GM19240 (cell line): ENCODE measurements at regions not wholly inside any gene's neighbourhood (a gene's known extent, or its start where the extent isn't known, plus 50 kb on each side); places are given as distances from the start of the nearest gene placed in this dataset.

Experiments
- DNase-seq: peaks from one replicate; pipeline ENCODE4 v3.0.0; 2011; ENCODE audit warnings: low spot score; ENCODE audit not compliant: insufficient read length

DNA sequence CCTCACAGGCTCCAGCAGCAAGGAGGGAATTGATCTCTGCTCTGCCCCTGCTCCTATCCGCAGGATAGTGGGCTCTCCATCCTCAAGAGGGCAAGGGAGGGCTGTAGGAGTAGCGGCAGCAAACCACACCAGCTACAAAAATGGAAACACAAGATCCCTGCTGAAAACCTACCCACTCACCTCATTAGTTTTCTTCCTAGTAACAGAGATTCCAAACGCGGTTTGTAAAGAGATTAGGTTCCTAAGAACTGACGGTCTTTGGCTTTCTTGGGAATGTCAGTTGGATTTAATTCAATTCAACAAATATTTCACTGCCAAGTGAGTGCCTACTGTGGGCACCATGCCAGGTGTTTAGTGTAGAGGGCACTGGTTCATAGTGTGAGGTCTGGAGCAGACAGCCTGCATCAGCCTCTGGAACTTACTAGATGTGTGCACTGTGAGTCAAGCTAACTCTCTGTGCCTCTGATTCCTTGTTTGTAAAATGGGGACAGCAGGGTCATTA, 84.7 kb downstream of the MRPL46 start:
- DNase-seq: no peak

DNA sequence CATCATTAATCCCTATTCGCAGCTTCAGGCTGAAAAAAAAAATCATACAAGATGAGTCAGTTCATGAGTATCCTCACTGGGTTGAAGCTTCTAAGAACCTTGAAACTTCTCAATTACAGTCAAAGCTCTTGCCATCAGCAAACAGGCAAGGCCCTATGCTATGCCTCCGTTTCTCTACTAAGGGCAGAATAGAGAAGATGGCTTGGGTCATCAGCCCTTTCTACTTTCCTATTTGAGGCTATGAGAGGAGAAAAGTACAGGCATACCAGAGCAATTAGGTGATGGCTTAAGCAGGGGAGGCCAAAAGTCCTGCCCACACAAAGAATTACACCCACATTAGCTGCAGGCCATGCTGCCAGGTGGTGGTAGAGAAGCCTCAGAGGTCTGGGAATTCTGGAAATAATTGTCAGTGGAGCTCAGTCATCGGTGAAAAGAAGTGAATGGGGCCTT, 89.0 kb downstream of the MRPL46 start:
- no peak for DNase-seq

DNA sequence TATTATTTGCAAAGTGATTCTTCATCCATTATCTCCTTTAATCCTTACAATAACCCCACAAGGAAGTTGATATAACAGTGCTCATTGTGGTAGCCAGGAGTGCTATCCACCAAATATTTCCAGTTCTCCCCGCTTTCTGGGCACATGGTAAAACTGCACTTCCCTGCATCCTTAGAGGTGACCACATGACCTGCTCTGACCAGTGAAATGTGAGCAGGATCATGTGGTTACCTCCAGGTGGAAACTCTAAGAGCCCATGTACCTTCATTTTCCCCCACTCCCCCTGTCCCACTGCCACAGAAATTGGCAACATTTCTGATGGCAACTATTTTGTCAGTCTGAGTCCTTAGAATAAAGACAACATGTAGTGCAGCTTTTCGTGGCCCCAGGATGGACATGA, 89.7 kb downstream of the MRPL46 start:
- DNase-seq: no peak

DNA sequence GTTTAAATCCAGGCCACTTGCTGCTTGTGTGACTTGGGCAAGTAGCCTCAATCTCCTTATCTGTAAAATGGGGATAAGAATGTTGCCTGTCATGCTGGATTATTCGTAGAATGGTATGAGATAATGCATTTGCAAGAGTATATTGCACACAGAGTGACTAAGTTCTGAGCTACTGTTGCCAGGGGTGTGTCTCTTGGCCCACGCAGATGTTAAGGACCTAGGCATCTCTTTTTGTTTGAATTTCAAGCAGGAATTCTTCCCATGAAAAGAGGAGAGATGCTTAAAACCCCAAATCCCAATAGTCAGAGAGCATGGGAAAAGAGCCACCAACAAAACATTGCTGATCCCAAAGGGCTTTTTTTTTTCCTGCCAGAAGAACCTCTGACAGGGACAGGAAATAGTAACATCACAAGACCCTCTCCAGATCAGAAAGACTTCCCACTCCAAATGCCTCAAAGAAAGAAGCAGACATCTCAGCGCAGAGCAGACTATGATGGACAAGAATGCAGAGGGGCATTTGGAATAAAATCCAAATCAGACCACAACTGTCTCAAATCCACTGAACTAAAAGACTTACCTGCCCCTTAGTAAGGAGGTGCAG, 90.5 kb downstream of the MRPL46 start:
- no peak for DNase-seq

DNA sequence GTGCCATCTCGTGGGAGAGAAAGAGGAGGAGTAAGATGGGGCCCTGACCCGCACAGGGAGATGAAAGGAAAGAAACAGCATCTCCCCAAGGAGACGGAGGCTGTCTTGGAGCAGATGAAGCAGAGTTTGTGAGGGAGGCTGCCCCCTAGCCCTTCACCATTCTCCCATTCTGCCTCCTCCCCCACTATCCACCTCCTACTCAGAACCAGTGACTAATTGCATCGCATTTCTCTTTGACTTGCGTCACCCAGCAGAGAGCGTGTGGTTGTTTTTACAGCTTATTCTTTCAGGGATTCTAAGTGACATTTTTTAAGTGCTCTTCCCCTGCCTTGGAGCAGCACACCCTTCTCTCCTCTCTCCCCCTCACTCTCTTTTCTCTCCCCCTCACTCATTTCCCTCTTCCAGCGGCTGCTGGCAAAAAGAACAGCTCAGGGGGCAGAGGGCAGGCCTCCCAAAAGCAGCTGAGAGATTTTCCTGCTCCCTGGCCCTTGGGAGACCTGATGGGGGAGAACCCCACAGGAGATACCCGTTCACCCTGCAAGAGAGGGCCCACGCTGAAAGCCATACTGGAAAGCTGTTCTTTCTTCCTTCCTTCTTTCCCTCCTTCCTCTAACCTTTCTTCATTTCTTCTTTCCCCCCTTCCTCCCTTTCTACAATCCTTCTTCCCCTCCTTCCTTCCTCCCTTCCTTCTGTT, 91.8 kb downstream of the MRPL46 start:
- no peak for DNase-seq

DNA sequence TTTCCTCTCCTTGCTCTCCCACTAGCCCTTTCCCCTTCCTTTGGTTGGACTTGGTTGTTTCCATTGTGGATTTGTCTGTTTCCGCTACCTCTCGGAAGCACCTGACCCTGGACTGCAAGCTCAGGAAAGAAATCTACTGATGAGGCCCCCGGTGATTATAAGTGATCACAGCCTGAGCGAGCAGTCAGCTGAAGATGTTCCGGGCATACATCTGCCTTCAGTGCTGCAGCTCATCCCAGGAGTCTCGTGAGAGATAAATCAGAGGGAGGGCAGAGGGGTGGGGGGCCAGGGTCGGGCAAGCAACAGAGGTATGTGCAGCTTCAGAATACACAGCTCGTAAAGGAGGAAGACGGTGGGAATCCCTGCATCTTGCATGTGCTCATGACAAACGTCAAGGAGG, 102.1 kb downstream of the MRPL46 start:
- DNase-seq: no peak

DNA sequence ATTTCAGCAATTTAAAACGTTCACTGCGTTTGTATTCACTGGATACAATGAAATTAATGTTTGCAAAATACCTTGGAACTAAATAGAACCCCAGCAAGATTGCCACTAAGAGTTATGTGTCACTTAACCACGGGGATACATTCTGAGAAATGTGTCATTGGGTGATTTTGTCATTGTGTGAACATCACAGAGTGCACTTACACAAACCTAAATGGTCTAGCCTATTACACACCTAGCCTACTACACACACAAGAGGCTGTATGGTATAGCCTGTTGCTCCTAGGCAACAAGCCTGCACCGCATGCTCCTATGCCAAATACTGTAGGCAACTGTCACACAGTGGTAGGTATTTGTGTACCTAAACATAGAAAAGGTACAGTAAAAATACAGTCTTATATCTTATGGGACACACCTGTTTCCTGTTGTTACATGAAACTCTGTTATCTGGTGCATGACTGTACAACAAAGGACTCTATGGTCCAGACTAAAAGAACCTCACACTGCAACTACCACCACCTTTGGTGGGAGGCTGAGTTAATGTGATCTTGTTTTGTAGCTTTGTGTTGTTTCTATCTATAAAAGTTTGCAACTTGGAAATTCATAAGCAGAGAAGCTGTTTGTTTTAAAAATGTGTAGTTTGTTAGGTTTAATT, 92.2 kb upstream of the NTRK3 start:
- no peak for DNase-seq

DNA sequence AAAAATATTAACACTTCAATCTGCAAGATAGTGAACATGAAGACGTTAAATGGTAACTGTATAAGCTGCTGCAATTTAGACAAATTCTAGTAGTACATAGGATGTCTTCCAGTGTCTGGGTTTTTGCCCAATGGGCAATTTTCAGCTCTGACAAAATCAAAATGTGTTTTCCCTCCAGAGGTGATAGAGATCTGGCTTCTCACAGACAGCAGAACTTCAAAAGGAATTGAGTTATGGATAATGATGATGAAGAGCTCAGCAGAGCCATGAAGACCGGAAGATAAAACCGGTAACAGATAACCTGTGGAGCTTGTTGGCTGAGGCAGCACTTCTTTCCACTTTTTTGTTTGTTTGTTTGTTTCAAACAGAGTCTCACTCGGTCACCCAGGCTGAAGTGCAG, 89.4 kb upstream of the NTRK3 start:
- DNase-seq: no peak

DNA sequence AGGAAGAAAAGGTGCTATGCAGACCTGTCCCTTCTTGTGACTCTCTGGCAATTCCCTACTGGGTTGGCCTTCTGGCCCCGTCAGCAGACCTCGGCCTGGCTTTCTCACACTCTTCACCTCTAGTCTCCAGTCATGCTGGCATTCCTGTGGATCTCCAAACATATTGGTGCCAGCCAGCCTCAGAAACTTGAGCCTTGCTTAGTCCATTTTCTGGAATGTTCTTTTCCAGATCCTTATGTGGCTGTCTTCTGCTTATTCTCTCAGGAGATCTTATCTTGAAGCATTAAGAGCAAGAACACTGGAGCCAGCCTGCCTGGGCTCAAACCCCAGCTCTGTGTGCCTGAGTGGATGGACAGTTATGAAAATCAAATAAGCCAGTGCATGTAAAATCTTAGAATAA, 88.2 kb upstream of the NTRK3 start:
- no peak for DNase-seq

DNA sequence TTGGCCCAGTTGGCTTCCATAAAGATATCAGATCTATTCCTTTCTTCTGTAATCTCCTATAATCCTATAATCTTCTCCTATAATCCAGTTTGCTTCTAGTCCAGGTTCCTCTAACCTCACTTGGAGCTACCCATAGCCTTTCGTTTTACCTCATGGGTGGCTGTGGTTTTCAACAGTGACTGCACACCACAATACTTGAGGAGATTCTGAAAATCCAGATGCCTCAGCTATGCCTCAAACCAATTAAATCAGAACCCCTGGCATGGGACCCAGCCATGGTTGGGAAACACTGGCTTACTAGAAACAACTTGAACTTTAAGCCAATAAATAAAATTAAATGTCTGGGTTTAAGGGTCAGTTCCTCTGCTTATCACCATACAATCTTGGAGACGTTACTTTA, 86.1 kb upstream of the NTRK3 start:
- DNase-seq: no peak

DNA sequence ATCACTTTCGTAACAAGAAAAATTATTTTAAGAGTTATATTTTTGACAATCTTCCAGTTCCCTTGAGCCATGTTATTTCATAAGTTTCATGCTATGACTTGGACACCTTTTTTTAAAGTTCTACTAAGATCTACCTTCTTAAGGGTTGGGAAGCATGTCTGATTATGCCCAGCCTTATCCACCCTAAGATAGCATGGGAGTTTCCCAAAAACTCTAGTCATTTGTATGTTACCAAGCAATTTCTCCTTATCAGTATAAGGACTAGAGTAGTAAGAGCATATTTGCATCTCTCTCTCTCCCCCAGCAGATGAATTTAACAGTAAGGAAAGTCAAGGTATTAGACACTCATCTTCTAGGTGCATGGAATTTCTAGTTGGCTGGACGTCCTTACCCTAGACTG, 85.1 kb upstream of the NTRK3 start:
- no peak for DNase-seq

DNA sequence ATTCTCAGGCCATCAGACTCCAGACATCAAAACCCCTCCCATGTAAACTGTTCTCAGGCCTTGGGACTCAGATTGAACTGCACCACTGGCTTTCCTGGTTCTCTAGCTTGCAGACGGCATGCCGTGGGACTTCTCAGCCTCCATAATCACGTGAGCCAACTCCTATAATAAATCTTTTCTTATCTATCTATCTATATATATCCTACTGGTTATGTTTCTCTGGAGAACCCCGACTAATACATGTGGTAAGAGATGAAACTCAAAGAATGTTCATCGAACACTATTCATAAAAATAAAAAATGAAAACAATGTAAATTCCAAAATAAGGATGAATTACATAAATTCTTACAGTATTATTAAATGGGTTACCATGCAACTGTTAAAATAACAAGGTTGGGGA, 84.5 kb upstream of the NTRK3 start:
- no peak for DNase-seq

DNA sequence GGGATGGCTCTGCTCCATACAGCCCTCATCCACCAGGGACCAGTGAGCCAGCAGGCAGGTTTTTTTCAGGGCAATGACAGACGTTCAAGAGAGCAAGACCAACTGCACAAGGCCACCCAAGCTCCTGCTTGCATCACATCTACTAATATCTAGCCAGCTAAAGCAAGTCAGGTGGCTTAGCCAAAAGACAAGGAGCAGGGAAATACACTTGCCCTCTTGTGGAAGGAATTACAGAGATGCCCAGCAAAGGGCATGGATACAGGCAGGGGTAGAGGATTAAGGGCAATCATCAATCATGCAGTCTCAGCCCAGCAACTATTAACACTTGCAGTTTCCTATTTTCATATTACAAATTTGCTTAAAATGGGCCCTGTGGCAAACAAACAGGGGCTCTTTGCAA, 81.5 kb upstream of the NTRK3 start:
- no peak for DNase-seq

DNA sequence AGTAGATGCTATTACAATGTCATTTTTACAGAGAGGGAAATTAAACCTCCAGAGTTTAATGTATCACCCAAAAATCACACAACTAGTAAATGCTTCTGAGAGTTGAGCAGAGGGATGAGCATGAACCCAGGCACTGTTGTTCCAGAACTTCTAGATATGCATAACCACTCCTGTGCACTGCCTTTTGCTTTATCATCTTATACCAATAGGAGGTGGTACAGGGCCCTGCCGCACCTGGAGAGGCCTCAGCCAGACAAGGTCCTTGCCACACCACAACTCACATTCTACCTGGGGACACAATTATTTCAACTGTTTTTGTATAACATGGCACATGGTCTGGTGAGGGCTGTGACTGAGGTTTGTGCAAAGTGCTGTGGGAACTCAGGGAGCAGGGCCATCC, 78.5 kb upstream of the NTRK3 start:
- DNase-seq: no peak

DNA sequence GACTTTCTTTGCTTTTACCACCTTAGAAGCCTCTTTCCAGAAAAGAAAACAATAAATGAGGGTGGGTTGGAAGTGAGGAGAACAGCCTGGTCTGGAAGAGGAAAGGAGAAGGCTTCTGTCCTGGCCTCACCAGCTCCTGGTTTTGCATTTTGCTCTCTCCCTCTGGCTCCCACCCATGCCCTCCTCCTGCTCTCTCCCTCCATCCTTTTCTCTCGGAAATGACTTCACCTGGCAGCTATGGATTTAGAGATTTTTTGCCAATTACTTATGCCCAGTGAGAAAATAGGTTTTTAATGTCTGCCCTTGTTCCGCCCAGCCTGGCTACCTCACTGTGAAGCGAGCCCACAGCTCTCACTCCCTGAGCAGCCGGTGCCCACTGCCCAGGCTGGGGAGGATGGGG, 77.9 kb upstream of the NTRK3 start:
- no peak for DNase-seq

DNA sequence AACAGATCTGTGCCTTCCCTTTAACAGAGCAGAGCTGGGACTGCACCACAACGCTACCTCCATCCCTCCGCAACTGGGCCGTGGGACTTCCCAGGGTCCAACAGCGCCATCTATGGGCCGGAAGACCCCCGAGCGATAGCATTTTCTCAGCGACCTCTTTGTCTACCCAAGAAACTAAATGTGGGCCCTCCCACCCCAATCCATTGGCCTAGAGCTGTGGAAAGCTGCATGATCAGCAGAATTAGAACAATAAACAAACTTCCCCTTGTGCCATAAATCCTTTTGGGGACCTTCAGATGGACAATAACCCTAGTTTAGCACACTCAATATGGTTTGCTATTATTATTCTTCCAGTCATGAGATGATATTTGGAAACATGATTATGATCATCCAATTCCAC, 74.8 kb upstream of the NTRK3 start:
- DNase-seq: peak; percentile 38

DNA sequence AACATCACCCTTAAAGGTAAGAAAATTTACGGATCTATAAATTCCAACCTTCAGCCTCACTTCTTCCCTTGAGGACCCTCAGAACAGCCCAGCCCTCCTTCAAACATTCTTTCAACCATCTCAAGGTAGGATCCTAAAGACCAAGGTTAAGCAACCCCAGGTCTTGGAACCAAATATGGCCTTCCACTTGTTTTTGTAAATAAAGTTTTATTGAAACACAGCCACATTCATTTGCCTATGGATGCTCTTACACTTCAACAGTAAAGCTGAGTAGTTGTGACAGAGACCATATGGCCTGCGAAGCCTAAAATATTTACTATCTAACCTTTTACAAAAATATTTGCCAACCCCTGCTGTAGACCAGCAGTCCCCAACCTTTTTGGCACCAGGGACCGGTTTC, 70.4 kb upstream of the NTRK3 start:
- DNase-seq: no peak

DNA sequence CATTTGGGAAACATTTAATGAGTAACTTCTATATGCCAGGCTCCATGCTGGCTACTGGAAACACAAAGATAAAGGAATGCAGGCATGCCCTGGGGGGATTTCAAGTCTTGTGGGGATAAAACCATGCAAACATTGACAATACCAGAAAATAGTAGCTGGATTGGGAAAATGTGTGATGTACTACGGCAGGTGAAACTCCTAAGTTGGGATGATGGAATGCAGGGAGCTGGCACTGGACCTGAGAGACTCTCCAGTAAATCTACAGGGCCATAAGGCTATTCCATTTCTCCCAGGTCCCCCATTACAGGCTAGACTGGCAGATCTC, 68.2 kb upstream of the NTRK3 start:
- DNase-seq: no peak

DNA sequence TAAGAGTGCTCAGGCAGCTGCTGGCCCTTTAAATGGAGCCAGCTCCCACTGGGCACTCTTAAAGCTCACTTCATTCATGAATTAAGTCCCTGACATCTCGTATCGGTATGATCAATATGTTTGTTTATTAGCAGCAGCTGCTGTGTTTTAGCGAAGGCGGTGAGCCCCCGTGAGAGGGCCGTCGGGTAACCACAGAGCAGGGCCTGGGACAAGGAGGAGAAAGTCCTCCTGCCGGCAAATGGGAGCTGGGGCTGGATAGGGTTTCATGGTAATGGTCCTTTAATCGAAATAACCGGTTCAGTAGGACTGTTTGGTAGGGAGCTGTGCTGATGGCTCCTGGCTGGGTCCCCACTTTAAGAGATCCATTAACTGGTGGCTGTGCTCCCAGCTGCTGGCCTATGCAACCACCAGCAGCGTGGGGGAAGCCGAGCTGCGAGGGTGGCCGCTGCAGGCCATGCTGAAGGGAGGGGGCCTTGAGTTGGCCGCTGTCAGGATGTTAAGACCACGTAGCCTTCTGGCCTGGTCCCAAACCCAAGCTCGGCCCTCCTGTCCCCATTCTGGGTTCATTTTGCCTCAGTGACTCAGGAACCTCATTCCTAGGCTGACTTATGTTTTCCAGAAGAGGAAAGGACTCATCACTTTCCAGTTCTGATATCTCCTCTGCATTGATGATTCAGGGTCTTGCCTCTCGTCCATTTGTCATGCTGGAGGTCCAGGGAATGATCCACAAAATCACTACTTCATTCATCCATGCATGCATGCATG, 67.6 kb upstream of the NTRK3 start:
- no peak for DNase-seq

DNA sequence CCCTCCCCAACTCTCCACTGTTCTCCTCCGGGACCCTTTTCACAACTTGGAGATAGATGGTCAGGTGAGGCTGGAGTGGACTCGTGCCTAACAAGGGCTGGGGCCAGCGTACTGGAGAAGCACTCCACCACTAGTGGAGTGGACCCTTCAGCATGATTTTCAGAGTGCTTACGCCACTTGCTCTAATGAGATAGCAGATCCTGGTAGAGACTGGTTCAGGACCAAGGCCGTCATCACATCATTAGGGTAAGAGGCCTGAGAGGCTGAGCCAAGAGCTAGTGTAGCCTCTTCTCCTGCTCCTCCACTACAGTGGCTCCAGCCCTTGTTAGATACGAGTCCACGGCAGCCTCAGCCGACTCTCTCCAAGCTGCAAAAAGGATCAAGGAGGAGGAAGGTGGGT, 66.9 kb upstream of the NTRK3 start:
- DNase-seq: no peak

DNA sequence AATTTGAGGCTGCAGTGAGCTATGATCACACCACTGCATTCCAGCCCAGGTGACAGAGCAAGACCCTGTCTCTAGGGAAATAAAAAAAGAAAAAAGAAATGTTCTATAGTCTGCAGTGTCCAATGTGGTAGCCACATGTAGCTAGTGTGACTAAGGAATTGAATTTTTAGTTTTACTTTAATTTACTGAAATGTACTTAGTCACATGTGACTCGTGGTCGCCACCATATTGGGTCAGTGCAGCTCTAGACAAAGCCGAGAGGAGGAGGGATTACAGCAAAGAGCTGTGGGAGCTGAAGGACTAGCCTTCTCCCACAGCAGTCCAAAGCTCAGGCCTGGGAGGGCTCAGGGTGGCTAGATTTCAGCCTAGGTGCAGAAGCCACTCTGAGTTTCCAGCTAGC, 65.9 kb upstream of the NTRK3 start:
- no peak for DNase-seq

DNA sequence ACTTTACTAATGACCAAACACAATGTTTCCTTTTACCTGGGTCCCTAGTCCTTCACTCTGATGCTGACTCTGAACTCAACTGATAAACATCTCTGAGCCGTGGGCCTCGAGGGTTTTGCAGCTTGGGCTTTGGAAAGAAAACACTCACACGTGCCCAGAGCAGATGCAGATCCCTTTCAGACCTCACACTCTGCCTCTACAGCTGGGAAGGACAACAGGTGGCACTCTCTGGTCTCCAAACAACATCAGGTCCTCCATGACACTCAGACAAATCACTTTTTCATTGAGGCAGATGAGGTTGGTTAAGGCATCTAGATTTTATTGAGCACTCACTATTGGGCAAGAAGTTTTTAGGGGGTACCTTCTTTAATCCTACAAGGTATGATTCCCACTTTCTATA, 64.7 kb upstream of the NTRK3 start:
- no peak for DNase-seq
